ENCODE measurements at regions not wholly inside any gene's neighbourhood (a gene's known extent, or its start where the extent isn't known, plus 50 kb on each side); places are given as distances from the start of the nearest gene placed in this dataset.

DNA sequence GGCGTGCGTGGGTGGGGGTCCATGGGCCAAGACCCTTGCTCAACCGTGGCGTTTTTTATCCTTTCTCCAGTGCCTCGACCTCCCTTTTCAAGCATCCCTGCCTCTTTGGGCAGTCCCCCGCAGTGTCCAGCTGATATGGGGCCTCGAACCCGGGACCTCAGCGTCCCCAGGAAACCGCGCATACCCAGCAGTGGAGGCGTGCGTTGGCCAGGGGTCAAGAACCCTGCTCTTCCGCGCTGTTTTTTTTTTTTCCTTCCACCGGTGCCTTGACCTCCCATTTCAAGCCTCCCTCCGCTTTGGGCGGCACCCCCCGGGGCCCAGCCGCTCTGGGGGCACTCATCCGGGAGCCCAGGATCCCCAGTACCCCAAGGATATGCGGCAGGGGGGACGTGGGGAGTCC is 325.8 kb downstream of the ALG10 start:
- DNase-seq = no peak

DNA sequence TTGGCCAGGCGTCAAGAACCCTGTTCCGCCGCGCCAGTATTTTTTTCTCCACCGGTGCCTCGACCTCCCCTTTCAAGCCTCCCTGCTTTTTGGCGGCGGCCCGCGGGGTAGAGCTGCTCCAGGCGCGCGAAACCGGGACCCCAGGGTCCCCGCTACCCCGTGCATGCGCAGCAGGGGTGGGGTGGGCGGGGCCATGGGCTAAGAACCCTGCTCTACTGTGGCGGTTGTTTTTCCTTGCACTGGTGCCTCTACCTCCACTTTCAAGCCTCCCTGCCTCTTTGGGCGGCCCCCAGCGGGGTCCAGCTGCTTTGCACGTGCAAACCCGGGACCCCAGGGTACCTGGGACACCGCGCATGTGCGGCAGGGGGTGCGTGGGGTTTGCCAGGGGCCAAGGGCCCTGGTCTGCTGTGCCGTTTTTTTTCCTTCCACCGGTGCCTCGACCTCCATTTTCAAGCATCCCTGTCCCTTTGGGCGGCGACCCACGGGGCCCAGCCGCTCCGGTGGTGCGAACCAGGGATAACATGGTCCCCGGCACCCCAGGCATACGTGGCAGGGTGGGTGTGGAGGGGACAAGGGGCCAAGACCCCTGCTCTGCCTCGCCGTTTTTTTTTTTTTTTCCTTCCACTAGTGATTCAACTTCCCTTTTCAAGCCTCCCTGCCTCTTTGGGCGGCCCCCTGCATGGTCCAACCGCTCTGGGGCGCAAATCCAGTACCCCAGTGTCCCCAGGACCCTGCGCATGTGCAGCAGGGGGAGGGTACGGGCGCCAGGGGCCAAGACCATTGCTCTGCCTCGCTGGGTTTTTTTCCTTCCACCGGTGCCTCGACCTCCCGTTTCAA is 326.8 kb downstream of the ALG10 start:
- DNase-seq = no peak

DNA sequence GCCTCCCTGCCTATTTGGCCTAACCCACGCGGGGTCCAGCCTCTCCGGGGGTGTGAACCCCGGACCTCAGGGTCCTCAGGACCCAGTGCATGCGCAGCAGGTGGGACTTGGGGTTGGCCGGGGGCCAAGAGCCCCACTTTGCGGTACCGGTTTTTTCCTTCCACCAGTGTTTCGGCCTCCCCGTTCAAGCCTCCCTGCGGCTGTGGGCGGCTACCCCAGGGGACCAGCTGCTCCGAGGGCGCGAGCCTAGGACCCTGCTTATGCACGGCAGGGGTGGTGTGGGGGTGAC is 327.3 kb downstream of the ALG10 start:
- DNase-seq = no peak

- no peak for DNase-seq
Measured at GRCh38 chr12:34350092-34351041, 328.1 kb downstream of the ALG10 start.

DNA sequence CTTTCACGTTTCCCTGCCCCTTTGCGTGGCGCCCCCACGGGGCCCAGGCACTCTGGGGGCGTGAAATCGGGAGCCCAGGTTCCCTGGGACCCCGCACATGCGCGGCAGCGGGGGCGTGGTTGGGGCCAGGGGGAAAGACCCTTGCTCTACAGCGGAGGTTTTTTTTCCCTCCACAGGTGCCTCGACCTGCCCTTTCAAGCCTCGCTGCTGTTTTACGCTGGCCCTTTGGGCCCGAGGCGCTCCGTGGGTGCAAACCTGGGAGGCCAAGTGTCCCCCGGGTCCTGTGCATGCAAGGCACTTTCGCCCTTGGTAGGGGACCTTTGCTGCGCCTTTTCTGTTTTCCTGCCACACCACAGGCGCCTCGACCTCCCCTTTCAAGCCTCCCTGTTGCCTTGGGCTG is 329.8 kb downstream of the ALG10 start:
- DNase-seq = no peak

- DNase-seq = no peak
Measured at GRCh38 chr12:34354239-34355200, 332.2 kb downstream of the ALG10 start.

DNA sequence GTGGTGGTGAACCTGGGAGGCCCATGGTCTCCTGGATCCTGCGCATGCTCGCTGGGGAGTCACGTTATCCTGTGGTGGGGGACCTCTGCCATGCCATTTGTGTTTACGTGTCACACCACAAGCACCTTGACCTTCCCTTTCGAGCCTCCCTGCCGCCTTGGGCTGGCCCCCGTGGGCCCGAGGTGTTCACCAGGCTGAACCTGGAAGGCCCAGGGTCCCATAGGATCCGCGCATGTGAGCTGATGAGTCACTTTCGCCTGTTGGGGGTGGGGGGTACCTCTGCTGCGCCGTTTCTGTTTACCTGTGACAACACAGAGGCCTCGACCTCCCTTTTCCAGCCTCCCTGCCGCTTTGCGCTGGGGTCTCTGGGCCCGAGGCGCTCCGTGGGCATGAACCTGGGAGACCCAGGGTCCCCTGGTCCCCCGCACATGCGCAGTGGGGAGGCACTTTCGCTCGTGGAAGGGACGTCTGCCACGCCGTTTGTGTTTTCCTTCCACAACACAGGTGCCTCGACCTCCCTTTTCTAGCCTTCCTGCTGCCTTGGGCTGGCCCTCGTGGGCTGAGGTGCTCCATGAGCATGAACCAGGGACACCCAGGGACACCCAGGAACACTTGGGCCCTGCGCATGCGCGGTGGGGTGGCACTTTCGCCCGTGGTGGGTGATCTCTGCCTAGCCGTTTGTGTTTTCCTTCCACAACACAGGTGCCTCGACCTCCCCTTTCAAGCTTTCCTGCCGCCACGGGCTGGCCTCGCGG is 334.1 kb downstream of the ALG10 start:
- no peak for DNase-seq

GRCh38 chr12:34357791-34358190 is 335.5 kb downstream of the ALG10 start:
- DNase-seq = no peak

GRCh38 chr12:34358198-34358597 is 335.9 kb downstream of the ALG10 start:
- DNase-seq = no peak

- DNase-seq = no peak
Measured at GRCh38 chr12:34361721-34362316, 339.5 kb downstream of the ALG10 start.

GRCh38 chr12:34363050-34363673 is 340.9 kb downstream of the ALG10 start:
- no peak for DNase-seq

DNA sequence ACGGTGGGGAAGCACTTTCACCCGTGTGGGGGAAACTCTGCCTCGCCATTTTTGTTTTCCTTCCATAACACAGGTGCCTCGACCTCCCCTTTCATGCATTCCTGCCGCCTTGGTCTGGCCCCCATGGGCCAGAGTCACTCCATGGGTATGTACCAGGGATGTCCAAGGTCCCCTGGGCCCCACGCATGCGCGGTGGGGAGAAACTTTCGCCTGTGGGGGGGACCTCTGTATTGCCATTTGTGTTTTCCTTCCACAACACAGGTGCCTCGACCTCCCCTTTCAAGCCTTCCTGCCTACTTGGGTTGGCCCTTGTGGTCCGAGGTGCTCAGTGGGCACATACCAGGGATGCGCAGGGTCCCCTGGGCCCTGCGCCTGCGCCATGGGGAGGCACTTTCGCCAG is 345.8 kb downstream of the ALG10 start:
- no peak for DNase-seq

- DNase-seq = no peak
Measured at GRCh38 chr12:34371050-34371449, 348.8 kb downstream of the ALG10 start.

DNA sequence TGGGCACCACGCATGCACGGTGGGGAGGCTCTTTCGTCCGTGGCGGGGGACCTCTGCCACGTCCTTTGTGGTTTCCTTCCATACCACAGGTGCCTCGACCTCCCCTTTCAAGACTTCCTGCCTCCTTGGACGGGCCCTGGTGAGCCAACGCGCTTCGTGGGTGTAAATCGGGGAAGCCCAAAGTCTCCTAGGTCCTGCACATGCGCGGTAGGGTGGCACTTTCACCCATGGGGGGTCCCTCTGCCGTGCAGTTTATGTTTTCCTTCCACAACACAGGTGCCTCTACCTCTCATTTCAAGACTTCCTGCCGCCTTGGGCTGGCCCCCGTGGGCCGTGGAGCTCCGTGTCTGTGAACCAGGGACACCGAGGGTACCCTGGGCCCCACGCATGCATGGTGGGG is 349.7 kb downstream of the ALG10 start:
- no peak for DNase-seq

GRCh38 chr12:34373926-34374325 is 351.6 kb downstream of the ALG10 start:
- no peak for DNase-seq

GRCh38 chr12:34376133-34376799 is 354.0 kb downstream of the ALG10 start:
- no peak for DNase-seq

DNA sequence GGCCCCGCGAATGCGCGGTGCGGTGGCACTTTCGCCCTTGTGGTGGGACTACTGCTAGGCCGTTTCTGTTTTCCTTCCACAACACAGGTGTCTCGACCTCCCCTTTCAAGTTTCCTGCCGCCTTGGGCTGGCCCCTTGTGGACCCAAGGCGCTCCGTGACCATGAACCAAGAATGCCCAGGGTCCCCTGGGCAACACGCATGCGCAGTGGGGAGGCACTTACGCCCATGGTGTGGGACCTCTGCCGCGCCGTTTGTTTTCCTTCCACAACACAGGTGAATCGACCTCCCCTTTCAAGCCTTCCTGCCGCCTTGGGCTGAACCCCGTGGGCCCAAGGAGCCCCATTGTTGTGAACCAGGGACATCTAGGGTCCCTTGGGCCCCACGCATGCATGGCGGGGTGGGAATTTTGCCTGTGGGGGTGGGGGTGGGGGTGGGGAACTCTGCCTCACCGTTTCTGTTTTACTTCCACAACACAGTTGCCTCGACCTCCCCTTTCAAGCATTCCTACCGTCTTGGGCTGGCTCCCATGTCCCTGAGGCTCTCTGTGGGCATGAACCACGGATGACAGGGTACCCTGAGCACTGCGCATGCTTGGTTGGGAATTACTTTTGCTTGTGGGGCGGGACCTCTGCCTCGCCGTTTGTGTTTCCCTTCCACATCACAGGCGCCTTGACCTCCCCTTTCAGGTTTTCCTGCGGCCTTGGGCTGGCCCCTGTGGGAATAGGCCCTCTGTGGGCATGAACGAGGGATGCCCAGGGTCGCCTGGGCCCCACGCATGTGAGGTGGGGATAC is 355.1 kb downstream of the ALG10 start:
- DNase-seq = no peak

DNA sequence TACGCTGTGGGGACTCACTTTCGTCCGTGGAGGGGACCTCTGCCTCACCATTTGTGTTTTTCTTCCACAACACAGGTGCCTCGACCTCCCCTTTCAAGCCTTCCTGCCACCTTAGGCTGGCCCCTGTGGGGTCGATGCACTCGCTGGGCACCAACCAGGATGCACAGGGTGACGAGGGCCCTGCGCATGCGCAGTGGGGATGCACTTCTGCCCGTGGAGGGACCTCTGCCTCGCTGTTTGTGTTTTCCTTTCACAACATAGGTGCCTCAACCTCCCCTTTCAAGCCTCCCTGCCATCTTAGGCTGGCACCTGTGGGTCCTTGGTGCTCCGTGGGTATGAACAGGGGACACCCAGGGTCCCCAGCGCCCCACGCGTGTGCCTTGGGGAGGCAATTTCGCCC is 356.8 kb downstream of the ALG10 start:
- no peak for DNase-seq

- DNase-seq = no peak
Measured at GRCh38 chr12:34384693-34385092, 362.4 kb downstream of the ALG10 start.

- DNase-seq = no peak
Measured at GRCh38 chr12:34386016-34386415, 363.7 kb downstream of the ALG10 start.
